Inflammatory macrophage treated with lipopolysaccharide for 1 hour (primary cell): ENCODE measurements at regions not wholly inside any gene's neighbourhood (a gene's known extent, or its start where the extent isn't known, plus 50 kb on each side); places are given as distances from the start of the nearest gene placed in this dataset.
A peak's percentile ranks its signal among the peaks of the same experiment; 100 is the strongest.

Experiments
- DNase-seq, 2 donors: peaks; one replicate each; pipeline ENCODE4 v3.0.0-alpha.2; 2020 to 2022

DNA sequence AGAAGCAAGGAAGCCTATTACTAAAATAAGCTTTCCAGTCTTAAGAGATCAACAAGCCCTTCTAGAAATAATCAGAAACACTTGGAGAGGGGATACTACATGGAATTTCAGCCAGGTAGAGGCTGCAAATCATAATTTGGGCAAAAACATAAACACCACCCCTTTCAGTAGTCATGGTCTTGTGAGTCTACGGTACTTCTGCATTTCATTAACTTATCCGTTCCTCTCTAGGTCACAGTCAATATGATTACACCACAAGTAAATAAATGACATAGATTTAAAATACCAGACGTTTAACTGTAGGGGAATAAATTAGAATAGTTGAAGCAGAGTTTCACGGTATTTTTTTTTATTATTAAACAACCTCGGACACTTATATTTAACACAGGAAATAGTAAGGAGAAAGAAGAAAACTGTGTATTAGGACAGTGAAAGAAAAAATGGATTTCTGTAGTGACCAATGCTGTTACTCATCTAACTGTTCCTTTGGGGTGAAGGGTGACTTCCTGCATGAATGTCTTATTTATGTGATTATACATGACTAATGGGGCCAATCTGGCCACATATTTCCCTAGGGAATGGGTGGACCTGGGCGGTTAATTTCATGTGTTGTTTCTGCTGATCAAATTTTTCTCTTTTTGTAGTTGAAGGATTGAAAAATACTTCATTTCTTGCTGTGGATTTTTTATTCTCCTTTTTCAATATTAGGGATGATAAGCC, 456.6 kb upstream of the UBE2E3 start:
- DNase-seq, result peak; percentile 43 to 67

GRCh38 chr2:180520921-180521581, 459.4 kb upstream of the UBE2E3 start:
- no peak for DNase-seq

DNA sequence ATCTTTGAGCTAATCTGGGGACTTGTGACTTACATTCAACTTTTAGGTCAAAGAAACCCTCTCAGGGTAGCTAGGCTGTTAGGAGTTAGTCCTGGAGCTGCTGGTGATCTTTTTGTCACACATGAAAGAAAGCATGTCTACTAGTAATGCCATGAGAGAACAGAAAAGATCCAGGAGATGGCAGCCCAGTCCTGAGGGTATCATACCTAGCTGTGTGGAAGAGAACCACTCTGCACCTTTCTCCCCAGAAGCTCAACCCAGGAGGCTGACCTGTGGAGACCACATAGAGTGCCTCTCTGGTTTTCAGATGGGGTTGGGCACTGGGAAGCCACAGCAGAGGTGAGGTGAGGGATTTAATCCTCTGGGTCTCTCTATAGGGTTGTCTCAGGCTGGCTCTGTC, 460.2 kb upstream of the UBE2E3 start:
- DNase-seq, result no peak

DNA sequence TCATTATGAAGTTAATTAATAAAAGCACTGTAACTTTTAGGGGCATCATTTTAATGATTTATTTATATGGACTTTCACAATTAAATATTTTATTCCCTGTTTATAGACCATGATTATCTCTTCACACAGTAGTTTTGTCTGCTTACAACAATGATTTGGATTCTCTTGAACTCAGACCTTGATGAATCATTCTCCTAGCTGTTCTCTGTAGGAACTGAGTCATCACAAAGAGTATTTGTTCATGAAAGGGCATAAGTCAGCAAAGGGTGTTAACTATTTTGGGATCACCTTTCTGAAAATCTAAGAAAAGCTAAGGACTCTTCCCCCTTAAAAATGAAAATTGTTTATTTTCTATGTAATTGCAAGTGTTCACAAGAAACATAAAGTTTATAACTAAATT, 461.1 kb upstream of the UBE2E3 start:
- DNase-seq, result peak in 1 of 2 donors; percentile 7

DNA sequence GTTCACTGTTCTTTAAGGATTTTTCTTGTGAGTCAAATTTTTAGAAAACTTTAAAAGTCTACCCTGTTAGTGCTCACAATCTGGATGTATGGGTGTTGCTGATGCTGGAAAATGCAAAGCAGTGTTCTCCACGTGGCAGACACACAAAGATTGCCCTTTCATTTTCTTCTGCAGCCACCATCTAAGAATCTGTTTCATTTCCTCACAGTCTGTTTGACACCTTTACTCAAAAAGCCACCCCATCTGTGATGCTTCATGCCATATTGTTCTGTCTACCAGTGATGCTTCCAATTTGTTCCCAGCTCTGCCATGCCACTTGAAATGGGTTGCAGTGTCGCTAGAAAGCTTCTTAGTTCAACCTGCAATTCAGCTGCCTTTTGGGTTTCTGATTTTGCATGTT, 464.2 kb upstream of the UBE2E3 start:
- DNase-seq, result no peak

DNA sequence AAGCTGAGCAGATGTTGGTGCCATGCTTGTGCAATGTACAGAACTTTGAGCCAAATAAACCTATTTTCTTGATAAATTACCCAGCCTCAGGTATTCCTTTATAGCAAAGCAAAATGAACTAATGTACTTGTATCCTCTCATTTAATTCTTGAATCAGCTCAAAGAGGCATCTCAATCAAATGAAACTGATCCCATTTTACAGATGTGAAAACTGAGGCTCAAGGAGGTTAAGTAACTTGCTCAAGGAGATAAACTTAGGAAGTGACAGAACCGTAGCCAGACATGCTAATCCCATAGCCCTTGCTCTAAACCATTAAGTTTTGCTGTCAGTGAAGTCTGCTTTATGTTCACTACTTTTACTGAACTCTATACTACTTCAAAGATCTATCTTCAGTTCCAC, 467.0 kb upstream of the UBE2E3 start:
- no peak for DNase-seq

DNA sequence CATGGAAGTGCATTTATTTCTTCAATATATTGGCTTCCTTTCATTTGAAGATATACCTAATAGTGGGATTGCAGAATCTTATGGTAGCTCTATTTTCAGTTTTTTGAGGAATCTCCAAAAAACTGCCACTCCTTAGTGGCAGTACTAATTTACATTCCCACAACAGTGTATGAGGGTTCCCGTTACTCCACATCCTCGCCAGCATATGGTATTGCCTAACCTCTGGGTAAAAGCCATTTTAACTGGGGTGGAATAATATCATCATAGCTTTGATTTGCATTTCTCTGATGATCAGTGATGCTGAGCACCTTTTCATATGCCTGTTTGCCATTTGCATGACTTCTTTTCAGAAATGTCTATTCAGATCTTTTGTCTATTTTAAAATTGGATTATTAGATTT, 471.9 kb upstream of the UBE2E3 start:
- no peak for DNase-seq

DNA sequence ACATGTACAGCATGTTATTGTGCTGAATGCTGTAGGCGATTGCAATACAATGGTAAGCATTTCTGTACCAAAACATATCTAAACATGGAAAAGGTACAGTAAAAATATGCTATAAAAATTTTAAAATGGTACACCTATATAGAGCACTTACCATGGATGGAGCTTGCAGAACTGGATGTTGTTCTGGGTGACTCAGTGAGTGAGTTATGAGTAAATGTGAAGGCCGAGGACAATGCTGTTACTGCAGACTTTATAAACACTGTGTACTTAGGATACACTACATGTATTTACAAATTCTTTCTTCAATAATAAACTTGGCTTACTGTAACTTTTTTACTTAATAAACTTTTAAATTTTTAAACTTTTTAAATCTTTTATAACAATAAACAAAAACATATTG, 473.4 kb upstream of the UBE2E3 start:
- DNase-seq, result no peak

DNA sequence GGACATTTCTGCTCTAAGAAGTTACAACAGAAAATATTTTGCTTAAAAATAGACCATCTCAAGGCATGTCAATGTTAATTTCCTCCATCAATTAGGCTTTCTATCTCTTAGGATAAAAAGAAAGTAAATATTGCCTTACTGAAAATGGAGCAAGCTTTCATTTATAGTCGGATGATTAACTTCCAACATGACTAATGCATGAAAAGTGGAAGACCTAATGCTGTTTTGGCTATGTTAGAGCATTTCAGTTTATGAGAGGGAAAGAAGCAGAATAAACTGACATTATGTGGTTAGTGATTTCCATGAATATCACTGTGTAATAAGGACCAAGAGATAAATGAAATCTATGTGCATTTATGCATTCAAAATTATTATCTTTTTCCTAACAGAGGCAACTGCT, 475.2 kb upstream of the UBE2E3 start:
- no peak for DNase-seq

DNA sequence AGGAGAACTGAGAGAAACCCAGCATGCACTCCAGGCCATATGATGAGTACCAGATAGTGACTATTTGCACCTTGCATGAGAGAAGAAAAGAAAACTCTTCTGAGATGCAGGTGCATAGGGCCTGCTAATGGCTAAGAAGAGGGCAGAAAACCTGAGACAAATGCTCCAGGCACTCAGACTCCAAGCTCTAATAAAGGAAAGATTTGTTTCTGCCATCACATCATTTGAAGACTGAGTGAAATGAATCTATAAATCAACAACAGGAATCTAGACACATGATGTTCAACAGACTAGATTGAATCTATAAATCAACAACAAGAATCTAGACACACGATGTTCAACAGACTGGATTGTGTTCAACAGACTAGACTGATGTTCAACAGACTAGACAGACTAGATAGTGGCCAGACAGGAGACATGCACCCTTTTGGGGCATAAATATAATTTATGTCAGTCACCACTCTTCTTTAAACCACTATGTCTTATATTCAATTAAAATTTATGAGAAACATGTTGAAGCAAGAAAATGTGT, 482.7 kb upstream of the UBE2E3 start:
- DNase-seq, result no peak

- no peak for DNase-seq
Observed at GRCh38 chr2:180495606-180496005, 484.8 kb upstream of the UBE2E3 start.

GRCh38 chr2:180494286-180494685, 486.1 kb upstream of the UBE2E3 start:
- DNase-seq, result no peak

DNA sequence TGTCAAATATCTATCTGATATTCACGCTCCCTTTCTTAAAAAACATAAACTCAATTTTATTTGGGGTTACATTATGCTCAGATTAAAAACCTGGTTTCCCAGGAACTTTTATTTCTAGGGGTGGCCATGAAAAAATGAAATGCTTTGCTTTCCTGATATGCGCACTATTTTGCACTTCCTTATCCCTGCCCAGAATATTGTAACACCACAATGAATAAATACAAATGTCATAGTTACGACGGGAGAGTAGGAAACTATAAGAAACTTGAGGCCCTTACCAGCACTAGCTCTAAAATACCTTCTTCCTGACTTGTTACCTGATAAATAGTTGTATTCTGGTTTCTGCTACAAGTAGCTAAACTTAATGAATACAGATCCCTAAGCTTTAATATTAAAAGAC, 475.6 kb upstream of the CWC22 start:
- no peak for DNase-seq

DNA sequence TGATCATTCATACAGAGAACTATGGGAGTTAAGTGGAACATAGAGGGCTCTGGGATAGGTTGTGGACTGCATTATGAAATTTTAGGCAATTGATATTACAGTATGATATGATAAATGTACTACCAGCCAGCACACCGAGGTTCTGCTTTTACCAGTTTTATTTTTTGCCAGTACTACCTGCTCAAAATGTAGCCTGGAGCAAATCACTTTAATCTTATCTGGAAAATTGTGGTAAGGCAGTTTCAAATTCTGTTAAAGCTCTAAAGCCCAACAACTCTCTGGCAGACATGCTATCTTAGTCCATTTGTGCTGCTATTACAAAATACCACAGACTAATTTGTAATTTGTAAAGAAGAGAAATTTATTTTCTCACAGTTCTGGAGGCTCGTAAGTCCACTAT, 474.9 kb upstream of the CWC22 start:
- DNase-seq, result no peak

DNA sequence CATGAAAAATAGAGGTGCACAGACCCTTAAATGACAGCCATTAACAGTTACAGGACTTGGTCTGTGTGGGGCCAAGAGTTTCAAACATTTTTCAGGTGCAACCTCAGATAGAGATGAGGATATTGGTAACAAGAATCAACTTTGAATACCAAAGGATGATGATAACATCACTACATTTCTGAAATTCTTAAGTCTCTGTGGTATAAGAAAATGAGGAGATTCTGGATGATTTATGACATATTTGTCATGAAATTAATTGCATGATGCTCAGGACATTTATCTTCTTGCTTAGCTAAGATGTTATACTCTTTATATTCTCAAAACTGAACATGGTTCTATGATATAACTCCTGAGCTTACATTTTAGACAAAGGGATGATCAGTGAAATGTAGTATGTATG, 471.8 kb upstream of the CWC22 start:
- no peak for DNase-seq

DNA sequence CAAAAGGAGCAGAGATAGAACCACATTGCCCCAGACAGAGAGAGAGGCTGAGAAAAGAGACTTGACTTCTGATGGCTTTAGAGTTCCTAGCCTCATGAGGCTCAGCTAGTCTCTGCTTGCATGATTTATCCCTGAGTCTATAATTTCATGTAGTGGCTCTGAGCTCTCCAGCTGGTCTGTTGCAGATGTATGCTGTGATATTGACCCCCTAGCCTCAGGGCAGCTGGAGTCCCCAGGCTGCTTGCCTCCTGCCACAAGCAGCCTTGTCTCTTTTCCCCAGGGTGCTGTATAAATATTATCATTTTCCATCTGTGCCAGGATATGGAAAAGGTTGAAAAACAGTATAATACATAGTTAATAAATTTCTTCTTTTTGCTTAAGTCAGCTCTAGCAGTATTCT, 467.6 kb upstream of the CWC22 start:
- DNase-seq, result no peak

- no peak for DNase-seq
Observed at GRCh38 chr2:180473456-180473855, 466.4 kb upstream of the CWC22 start.

- no peak for DNase-seq
Observed at GRCh38 chr2:180472133-180472532, 465.0 kb upstream of the CWC22 start.

DNA sequence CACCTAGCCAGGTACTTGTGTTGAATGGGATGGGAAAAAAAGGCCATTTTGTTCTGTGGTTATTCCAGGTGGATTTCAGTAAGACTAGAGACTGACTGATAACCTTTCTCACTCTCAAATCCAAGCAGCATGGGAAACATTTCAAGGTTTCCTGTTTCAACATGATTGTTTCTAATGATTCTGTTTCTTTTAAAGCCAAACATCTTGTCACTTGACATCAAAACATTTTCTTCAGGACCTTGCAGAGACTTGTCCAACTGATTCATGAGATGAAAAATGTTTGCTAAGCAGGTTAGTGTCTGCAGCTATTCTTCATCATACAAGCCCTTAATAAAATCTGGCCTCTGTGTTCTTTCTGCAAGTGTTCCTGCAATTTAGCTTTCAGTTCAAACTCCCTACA, 456.5 kb upstream of the CWC22 start:
- DNase-seq, result no peak

- no peak for DNase-seq
Observed at GRCh38 chr2:180461761-180462160, 454.7 kb upstream of the CWC22 start.

DNA sequence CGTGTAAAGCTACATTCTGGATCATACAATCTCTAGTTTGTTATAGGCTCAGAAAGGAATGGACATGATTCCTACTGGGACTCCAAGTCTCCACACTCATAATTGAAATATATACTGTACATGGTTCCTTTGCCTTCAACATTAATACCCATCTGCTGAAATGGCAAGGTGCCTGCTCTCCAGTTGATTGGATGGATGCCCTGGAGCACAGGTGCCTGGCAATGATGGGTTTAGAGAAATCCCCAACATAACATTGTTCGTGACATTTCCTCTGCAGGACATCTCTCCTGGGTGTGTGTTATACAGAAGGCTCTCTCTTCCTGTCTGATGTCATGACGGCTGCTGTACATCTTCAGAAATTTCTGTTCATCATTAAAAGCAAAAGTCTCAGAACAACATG, 449.7 kb upstream of the CWC22 start:
- no peak for DNase-seq

GRCh38 chr2:180450841-180451240, 443.7 kb upstream of the CWC22 start:
- DNase-seq, result no peak

- DNase-seq, result no peak
Observed at GRCh38 chr2:180449171-180449915, 442.2 kb upstream of the CWC22 start.

GRCh38 chr2:180446492-180446891, 439.4 kb upstream of the CWC22 start:
- DNase-seq, result no peak
